IgD-negative memory B cell (primary cell): ENCODE measurements at regions not wholly inside any gene's neighbourhood (a gene's known extent, or its start where the extent isn't known, plus 50 kb on each side); places are given as distances from the start of the nearest gene placed in this dataset.
"Not testable (repeated sequence)": the region's sequence is repeated elsewhere in the genome, so short reads cannot be mapped to it uniquely, and the experiment has no call there.

ENCODE experiments used
- H3K27ac Mint-ChIP-seq, 3 donors: one replicate each; pipeline ENCODE4 v1.8.0; 2020 to 2022; ENCODE audit warnings: mild to moderate bottlenecking in 3 of 3, mixed read lengths in 3 of 3, moderate library complexity in 1 of 3
- H3K27me3 Mint-ChIP-seq: one replicate; pipeline ENCODE4 v1.8.0; 2021; ENCODE audit warnings: mixed read lengths
- H3K36me3 Mint-ChIP-seq: one replicate; pipeline ENCODE4 v1.8.0; 2020; ENCODE audit warnings: mild to moderate bottlenecking, mixed read lengths
- H3K4me1 Mint-ChIP-seq, 3 donors: one replicate each; pipeline ENCODE4 v1.8.0; 2020 to 2022; ENCODE audit warnings: mixed read lengths in 3 of 3, mild to moderate bottlenecking in 1 of 3
- H3K4me3 Mint-ChIP-seq, 4 donors: one replicate each; pipeline ENCODE4 v1.8.0; 2020 to 2022; ENCODE audit warnings: mild to moderate bottlenecking in 4 of 4, mixed read lengths in 4 of 4, moderate library complexity in 3 of 4
- H3K9me3 Mint-ChIP-seq, 3 donors: one replicate each; pipeline ENCODE4 v1.8.0; 2020 to 2021; ENCODE audit warnings: mixed read lengths in 3 of 3, mild to moderate bottlenecking in 1 of 3

DNA sequence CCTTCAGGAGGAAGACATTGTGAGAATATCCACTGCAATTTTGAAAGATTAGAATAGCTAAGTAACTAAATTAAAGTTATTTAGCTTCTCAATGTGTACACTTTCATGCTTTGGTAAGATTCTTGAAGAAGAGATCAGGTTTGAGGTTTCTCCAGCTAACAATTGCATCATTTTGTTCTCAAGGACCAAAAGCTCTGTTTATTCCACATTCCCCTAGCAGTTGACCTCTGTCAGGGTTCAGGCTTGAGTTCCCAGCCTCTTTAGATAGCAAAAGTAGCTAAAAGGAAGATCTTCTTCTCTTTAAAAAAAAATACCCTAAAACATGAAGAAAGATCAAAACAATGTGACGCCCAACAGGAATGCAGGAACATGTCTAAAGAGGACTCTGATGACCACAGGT, 179.4 kb upstream of the IGFBP3 start:
- peaks cover 2% of the 10 kb centered on the region for H3K36me3 Mint-ChIP-seq
- no peaks in the 10 kb centered on the region for H3K27me3 Mint-ChIP-seq
- H3K4me3 Mint-ChIP-seq = no peak overlapping the region
- H3K4me1 Mint-ChIP-seq = no peaks in the 10 kb centered on the region
- peaks cover 0 to 4% (median 3%) of the 10 kb centered on the region in 3 donors for H3K9me3 Mint-ChIP-seq
- no peak overlapping the region for H3K27ac Mint-ChIP-seq

DNA sequence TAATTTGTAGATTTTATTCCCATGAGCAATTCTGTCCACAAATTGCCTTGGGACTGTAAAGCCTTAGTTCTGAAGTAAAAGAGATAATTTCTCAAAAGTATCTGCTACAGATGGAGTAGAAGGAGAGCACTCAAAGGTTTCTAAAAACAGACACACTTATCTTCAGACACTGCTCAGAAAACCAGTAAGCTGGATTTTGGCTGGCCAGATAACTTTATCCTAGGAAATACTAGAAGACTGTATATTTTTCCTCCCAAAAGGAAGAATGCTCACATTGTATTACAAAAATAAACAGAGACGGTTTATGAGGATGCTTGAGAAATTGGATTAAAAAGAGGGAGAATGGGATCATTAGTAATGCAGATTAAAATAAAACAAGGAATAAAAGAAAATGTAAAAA, 178.0 kb upstream of the IGFBP3 start:
- Mint-ChIP-seq H3K36me3 (peaks cover 2% of the 10 kb centered on the region), H3K4me1 (no peaks in the 10 kb centered on the region), H3K9me3 (peaks cover 0 to 4% (median 2%) of the 10 kb centered on the region in 3 donors), H3K4me3 (no peak overlapping the region), H3K27me3 (no peaks in the 10 kb centered on the region), H3K27ac (no peak overlapping the region)

DNA sequence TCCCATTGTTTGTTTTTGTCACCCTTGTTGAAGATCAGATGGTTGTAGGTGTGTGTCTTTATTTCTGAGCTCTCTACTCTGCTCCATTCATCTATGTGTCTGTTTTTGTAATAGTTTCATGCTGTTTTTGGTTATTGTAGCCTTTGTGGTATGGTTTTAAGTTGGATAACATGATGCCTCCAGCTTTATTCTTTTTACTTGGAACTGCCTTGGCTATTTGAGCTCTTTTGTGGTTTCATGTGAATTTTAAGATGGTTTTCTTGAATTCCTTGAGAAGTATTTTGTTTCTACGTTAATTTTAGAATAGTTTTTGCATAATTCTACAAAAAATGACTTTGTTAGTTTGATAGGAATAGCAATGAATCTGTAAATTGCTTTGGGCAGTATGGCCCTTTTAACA, 170.0 kb upstream of the IGFBP3 start:
- Mint-ChIP-seq H3K4me1 (no peaks in the 10 kb centered on the region), H3K9me3 (peaks cover 0 to 15% (median 6%) of the 10 kb centered on the region in 3 donors), H3K27me3 (peaks cover 1% of the 10 kb centered on the region), H3K36me3 (no peaks in the 10 kb centered on the region), H3K27ac (no peak overlapping the region), H3K4me3 (no peak overlapping the region)

DNA sequence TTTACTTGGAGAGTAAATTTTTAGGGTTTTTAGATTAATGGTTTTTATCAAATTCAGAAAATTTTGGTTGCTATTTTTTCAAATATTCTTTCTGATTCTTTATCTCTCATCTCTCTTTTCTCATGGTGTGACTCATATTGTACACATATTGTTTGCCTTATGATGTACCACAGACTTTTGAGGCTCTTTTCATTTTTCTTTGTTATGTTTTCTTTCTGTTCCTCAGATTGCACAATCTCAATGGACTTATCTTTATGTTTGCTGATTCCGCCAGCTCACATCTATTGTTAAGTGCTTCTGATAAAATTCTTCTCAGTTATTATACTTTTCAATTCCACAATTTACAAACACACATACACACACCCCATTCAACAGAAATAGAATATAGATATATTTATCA, 168.2 kb upstream of the IGFBP3 start:
- Mint-ChIP-seq H3K27me3 (peaks cover 2% of the 10 kb centered on the region), H3K4me3 (no peak overlapping the region), H3K9me3 (peaks cover 2 to 15% (median 6%) of the 10 kb centered on the region in 3 donors), H3K4me1 (no peaks in the 10 kb centered on the region), H3K36me3 (no peaks in the 10 kb centered on the region), H3K27ac (no peak overlapping the region)

GRCh38 chr7:46088486-46088885, 167.4 kb upstream of the IGFBP3 start:
- not testable (repeated sequence) for H3K36me3 Mint-ChIP-seq, H3K4me1 Mint-ChIP-seq, H3K27me3 Mint-ChIP-seq, H3K4me3 Mint-ChIP-seq, H3K27ac Mint-ChIP-seq
- peaks cover 2 to 15% (median 6%) of the 10 kb centered on the region in 3 donors for H3K9me3 Mint-ChIP-seq

DNA sequence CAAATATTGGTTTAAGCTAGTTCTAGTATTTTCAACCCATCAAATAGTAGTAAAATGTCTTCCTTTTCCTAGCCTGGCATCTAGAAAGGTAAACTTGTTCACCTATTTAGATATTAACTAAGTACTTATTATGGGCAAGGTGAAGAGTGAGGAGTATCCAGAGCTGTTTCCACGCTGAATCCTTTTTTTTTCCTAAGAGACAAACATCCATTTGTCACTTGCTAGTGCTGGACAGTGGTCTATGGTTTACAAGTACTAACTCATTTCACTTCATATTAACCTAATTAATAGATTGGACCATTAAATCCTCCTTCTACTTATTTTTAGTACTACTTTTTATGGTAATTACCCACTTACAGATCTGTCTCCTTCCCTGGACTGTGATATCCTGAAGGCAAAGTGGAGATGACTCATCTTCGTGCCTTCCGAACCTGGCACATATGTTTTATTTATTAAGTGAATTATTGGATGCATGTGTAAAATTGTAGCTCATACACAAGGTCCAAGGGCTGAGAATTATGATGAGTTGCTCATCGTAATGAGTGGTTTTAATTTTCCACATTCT, 159.6 kb upstream of the IGFBP3 start:
- H3K4me3 Mint-ChIP-seq = no peak overlapping the region
- peaks cover 0 to 3% (median 2%) of the 10 kb centered on the region in 3 donors for H3K9me3 Mint-ChIP-seq
- peaks cover 2% of the 10 kb centered on the region for H3K36me3 Mint-ChIP-seq
- H3K4me1 Mint-ChIP-seq = no peaks in the 10 kb centered on the region
- no peaks in the 10 kb centered on the region for H3K27me3 Mint-ChIP-seq
- H3K27ac Mint-ChIP-seq = no peak overlapping the region

DNA sequence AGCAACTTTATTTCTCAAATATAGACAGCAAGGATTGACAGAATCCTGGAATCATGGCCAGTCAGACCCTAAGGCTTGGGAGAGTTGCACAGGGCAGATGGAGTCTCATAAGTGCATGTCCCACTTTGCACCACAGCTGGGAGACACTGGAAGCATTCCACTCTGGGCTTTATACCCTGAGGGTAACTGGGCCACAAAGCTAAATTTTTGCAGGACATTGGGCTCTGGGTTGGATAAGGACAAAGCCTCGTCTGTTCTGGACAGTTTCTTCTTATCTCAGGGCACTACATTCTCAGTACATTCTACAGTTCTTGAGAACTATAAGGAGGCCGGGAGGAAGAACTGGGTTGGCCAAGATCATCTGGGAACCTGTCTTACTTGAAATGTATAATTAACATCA, 158.3 kb upstream of the IGFBP3 start:
- Mint-ChIP-seq H3K4me1 (no peaks in the 10 kb centered on the region), H3K27ac (no peak overlapping the region), H3K4me3 (no peak overlapping the region), H3K9me3 (peaks cover 0 to 3% (median 2%) of the 10 kb centered on the region in 3 donors), H3K36me3 (peaks cover 2% of the 10 kb centered on the region), H3K27me3 (no peaks in the 10 kb centered on the region)

- Mint-ChIP-seq H3K27ac (no peak overlapping the region), H3K9me3 (peaks cover 0 to 3% (median 2%) of the 10 kb centered on the region in 3 donors), H3K4me1 (no peaks in the 10 kb centered on the region), H3K27me3 (no peaks in the 10 kb centered on the region), H3K4me3 (no peak overlapping the region), H3K36me3 (peaks cover 2% of the 10 kb centered on the region)
Observed at GRCh38 chr7:46076527-46076926, 155.5 kb upstream of the IGFBP3 start.

GRCh38 chr7:46072722-46073121, 151.7 kb upstream of the IGFBP3 start:
- Mint-ChIP-seq H3K4me3 (no peak overlapping the region), H3K9me3 (peaks cover 0 to under 1% (median 0%) of the 10 kb centered on the region in 3 donors), H3K27ac (no peak overlapping the region), H3K4me1 (no peaks in the 10 kb centered on the region), H3K27me3 (no peaks in the 10 kb centered on the region), H3K36me3 (peaks cover 2% of the 10 kb centered on the region)

DNA sequence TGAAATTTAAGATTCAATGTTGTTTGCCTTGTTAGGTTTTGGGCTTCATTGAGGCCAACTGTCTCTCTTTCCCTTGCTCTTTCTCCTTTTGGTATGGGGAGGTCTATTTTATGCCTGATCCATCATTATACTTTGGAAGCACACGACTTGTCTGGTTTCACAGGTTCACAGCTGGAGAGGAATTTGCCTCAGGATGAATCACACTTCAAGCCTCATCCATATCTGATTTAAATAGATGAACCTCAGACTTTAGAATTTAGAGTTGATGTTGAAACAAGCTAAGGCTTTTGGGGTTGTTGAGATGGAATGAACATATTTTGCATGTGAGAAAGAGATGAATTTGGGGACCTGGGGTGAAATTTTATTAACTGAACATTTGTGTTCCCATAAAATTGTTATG, 150.5 kb upstream of the IGFBP3 start:
- no peak overlapping the region for H3K4me3 Mint-ChIP-seq
- H3K36me3 Mint-ChIP-seq = no peaks in the 10 kb centered on the region
- peaks cover 0 to 2% (median 0%) of the 10 kb centered on the region in 3 donors for H3K9me3 Mint-ChIP-seq
- H3K27ac Mint-ChIP-seq = no peak overlapping the region
- no peaks in the 10 kb centered on the region for H3K27me3 Mint-ChIP-seq
- no peaks in the 10 kb centered on the region for H3K4me1 Mint-ChIP-seq

GRCh38 chr7:46071076-46071475, 150.0 kb upstream of the IGFBP3 start:
- no peaks in the 10 kb centered on the region for H3K36me3 Mint-ChIP-seq
- peaks cover 0 to 2% (median 0%) of the 10 kb centered on the region in 3 donors for H3K9me3 Mint-ChIP-seq
- no peaks in the 10 kb centered on the region for H3K27me3 Mint-ChIP-seq
- no peaks in the 10 kb centered on the region for H3K4me1 Mint-ChIP-seq
- H3K4me3 Mint-ChIP-seq = no peak overlapping the region
- H3K27ac Mint-ChIP-seq = no peak overlapping the region

DNA sequence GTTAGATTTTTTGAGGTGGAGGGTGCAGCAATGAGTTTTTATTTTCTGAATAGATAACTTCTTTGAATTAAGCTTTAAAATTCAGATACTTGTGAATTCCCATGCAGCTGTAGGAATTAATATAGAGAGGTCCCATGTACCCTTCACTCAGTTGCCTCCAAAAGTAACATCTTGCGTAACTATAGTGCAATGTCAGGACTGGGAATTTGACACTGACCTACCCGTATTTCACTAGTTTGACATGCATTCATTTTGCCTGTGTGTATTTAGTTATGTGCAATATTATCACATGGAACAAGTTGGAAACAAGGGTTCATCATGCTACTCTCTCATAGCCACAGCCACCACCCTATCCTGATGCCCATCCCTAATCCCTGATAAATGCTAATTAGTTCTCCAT, 147.1 kb upstream of the IGFBP3 start:
- Mint-ChIP-seq H3K36me3 (no peaks in the 10 kb centered on the region), H3K27ac (no peak overlapping the region), H3K4me3 (no peak overlapping the region), H3K27me3 (no peaks in the 10 kb centered on the region), H3K4me1 (no peaks in the 10 kb centered on the region), H3K9me3 (peaks cover 0 to 2% (median 0%) of the 10 kb centered on the region in 3 donors)

DNA sequence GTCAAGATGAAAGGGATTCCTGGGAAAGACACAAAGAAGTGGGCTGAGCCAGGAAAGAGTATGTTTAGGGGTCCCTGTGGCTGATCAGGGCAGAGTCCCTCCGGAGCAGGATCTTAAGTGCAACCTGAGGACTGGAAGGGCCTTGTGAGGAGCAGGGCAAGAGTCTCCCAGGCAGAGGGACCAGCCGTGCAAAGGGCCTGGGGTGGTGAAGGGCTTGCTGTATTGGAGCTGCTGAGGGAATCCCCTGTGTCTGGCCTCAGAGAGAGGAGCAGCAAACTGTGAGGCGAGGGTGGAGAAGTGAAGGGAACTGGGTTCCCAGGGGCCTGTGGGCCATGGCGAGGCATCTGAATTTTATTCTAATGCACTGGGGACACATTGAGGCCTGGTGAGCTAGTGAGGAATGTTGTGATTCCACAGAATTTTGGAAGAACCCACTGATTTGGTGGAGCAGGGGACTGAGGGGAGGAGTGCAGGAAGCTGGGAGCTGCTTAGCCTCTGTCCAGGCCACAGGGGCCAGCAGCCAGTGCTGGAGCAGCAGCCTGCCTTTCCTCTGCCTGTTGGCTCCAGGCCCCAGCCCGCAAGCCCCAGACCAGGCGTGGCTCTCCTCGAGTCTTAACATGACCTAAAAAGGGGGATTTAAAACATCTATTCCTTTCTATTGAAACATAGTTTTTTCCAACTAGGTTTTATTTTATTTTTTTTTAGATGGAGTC, 138.4 kb upstream of the IGFBP3 start:
- H3K27ac Mint-ChIP-seq = no peak overlapping the region
- H3K27me3 Mint-ChIP-seq = no peaks in the 10 kb centered on the region
- H3K9me3 Mint-ChIP-seq = peaks cover 0 to 2% (median 0%) of the 10 kb centered on the region in 3 donors
- no peaks in the 10 kb centered on the region for H3K4me1 Mint-ChIP-seq
- H3K4me3 Mint-ChIP-seq = no peak overlapping the region
- H3K36me3 Mint-ChIP-seq = no peaks in the 10 kb centered on the region

DNA sequence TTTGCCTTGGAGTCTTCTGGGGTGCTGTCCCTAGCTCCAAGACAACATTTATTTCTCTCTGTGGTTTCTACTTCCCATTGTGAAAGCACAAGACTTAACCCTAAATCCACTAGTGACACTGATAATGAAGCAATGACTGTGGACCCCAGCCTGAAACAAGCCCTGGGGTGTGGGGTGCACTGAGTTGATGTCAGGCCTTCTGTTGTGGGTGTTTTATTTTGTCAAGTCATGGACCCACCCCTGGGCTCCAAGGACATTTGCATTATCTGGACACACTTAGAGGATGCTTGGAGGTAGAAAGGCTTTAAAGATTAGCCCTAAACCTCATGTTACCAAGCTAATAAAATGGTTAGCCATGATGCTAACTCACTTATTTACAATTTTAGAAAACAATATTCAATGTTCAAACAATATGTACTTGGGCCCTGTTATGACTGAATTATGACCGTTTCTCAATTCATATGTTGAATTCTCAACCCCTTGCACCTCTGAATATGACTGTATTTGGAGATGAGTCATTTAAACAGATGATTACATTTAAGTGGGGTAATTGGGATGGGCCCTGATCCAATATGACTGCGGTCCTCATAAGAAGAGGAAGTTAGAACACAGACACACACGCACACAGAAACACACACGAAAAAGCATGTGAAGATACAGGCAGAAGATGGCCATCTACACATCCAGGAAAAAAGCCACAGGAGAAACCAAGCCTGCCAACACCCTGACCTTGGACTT, 137.2 kb upstream of the IGFBP3 start:
- Mint-ChIP-seq H3K27ac (no peak overlapping the region), H3K9me3 (peaks cover 0 to 2% (median 0%) of the 10 kb centered on the region in 3 donors), H3K36me3 (no peaks in the 10 kb centered on the region), H3K4me1 (no peaks in the 10 kb centered on the region), H3K27me3 (no peaks in the 10 kb centered on the region), H3K4me3 (no peak overlapping the region)

- no peak overlapping the region for H3K27ac Mint-ChIP-seq
- H3K27me3 Mint-ChIP-seq = no peaks in the 10 kb centered on the region
- no peaks in the 10 kb centered on the region for H3K9me3 Mint-ChIP-seq
- no peaks in the 10 kb centered on the region for H3K4me1 Mint-ChIP-seq
- H3K4me3 Mint-ChIP-seq = no peak overlapping the region
- no peaks in the 10 kb centered on the region for H3K36me3 Mint-ChIP-seq
Observed at GRCh38 chr7:46054915-46055314, 133.8 kb upstream of the IGFBP3 start.

DNA sequence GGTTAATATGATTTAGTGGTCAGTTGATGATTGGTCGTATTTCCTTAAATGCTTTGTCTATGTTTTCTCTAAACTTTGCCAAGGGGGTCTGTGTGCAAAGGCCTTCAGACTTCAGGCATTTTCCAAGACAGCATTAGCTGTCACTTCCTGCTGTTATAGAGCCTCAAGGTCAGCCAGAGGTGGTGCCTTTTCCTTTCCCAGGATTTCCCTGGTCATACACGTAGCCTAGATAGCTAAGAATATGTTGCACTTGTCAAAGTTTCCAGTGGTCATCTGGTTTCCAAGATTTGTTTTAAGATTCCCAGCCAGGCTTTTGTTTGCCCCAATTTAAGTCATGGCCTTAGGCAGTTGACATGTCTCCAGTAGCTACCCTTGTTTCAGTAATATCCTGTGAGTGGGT, 133.2 kb upstream of the IGFBP3 start:
- no peaks in the 10 kb centered on the region for H3K27me3 Mint-ChIP-seq
- H3K4me1 Mint-ChIP-seq = no peaks in the 10 kb centered on the region
- H3K9me3 Mint-ChIP-seq = no peaks in the 10 kb centered on the region
- H3K4me3 Mint-ChIP-seq = no peak overlapping the region
- H3K27ac Mint-ChIP-seq = no peak overlapping the region
- no peaks in the 10 kb centered on the region for H3K36me3 Mint-ChIP-seq
